ENCODE measurements at regions not wholly inside any gene's neighbourhood (a gene's known extent, or its start where the extent isn't known, plus 50 kb on each side); places are given as distances from the start of the nearest gene placed in this dataset.

DNA sequence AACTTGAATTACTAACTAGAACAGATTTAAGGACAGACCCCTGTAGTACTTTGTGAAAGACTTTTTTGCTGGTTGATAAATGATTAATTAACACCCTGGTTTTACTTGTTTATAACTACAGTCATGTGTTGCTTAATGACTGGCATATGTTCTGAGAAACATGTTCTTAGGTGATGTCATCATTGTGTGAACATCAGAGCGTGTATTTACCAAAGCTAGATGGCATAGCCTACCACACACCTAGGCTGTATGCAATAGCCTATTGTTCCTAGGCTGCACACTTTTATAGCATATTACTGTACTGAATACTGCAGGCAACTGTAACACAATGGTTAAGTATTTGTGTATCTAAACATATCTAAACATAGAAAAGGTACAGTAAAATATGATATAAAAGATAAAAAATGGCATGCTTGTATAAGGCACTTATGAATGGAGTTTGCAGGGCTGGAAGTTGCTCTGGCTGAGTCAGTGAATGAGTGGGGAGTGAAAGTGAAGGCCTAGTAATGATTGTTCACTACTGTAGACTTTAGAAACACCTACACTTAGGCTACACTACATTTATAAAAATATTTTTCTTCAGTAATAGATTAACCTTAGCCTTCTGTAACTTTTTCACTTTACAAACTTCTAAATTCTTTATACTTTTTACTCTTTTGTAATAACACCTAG, 260.3 kb downstream of the KCNRG start:
- TF ChIP-seq, protein P1, sequence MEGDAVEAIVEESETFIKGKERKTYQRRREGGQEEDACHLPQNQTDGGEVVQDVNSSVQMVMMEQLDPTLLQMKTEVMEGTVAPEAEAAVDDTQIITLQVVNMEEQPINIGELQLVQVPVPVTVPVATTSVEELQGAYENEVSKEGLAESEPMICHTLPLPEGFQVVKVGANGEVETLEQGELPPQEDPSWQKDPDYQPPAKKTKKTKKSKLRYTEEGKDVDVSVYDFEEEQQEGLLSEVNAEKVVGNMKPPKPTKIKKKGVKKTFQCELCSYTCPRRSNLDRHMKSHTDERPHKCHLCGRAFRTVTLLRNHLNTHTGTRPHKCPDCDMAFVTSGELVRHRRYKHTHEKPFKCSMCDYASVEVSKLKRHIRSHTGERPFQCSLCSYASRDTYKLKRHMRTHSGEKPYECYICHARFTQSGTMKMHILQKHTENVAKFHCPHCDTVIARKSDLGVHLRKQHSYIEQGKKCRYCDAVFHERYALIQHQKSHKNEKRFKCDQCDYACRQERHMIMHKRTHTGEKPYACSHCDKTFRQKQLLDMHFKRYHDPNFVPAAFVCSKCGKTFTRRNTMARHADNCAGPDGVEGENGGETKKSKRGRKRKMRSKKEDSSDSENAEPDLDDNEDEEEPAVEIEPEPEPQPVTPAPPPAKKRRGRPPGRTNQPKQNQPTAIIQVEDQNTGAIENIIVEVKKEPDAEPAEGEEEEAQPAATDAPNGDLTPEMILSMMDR (IDR thresholded peaks at IDR 0.05): no peak
- TF ChIP-seq POLR2A (IDR thresholded peaks at IDR 0.05): no peak
- H3K4me3 ChIP-seq (ENCODE audit: low read depth, poor library complexity, severe bottlenecking): no peak overlapping the region
- intact Hi-C loops (cut with DNase I; ENCODE audit: low total_unique reads): no loop called here
- WGBS, 2 donors: 49 to 55% methylated on average over 1 of the region's 1 CpG
- DNase-seq (ENCODE audit: low spot score in 2 of 2): no peak

DNA sequence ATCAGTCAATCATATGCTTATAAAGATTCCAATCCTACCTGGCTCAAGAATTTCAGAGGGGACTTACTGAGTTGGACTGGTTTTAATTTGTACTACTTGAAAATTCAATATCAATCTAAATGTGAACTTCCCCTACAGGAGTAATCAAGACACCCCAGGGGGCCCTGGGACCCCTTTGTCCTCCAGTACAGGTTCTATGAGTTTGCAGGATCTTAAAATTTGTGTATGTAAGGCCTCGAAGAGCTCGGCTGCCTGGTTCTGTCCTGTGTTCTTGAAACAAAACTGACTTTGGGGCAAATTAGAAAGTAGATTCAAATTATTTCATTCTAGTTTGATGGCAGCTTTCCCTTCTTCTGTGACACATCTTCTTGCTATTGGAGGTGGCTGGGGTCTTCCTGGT, 261.3 kb downstream of the KCNRG start:
- intact Hi-C loops (cut with DNase I; ENCODE audit: low total_unique reads): no loop called here
- no peak for DNase-seq (ENCODE audit: low spot score in 2 of 2)
- H3K4me3 ChIP-seq (ENCODE audit: low read depth, poor library complexity, severe bottlenecking): no peak overlapping the region
- TF ChIP-seq POLR2A (IDR thresholded peaks at IDR 0.05): no peak
- TF ChIP-seq, protein P1 (IDR thresholded peaks at IDR 0.05): no peak
- 92 to 97% methylated on average over 2 of the region's 2 CpGs for WGBS, 2 donors

DNA sequence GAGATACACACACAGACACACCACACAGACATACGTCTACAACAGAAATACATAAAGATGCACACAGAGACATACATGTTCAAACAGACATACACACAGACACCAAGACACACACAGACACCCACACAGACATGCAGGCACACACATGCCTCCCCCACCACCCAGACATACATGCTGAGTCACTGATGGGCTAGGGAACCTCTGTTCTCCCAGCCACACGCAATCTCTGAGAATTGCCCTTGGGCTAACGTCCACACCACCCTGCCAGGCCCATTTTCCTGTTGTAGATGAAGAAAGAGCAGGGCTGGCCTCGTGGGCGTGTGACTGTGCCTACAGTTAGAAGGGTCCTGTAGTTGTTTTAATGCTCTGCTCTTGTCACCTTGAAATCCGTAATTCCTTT, 261.9 kb downstream of the KCNRG start:
- no peak for DNase-seq (ENCODE audit: low spot score in 2 of 2)
- TF ChIP-seq, protein P1 (IDR thresholded peaks at IDR 0.05): no peak
- TF ChIP-seq POLR2A (IDR thresholded peaks at IDR 0.05): no peak
- intact Hi-C loops (cut with DNase I; ENCODE audit: low total_unique reads): no loop called here
- H3K4me3 ChIP-seq (ENCODE audit: low read depth, poor library complexity, severe bottlenecking): no peak overlapping the region
- WGBS, 2 donors: 84 to 87% methylated on average over 6 of the region's 6 CpGs

DNA sequence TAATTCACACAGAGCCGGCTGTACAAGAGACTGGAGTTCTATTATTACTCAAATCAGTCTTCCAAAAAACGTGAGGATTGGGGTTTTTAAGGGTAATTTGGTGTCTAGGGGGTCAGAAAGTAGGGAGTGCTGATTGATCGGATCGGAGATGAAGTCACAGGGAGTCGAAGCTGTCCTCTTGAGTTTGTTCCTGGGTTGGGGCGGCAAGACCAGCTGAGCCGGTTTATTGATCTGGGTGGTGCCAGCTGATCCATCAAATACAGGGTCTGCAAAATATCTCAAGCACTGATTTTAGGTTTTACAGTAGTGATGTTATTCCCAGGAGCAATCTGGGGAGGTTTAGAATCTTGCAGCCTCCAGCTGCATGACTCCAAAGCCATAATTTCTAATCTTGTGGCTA, 262.7 kb downstream of the KCNRG start:
- TF ChIP-seq POLR2A (IDR thresholded peaks at IDR 0.05): no peak
- TF ChIP-seq, protein P1 (IDR thresholded peaks at IDR 0.05): no peak
- intact Hi-C loops (cut with DNase I; ENCODE audit: low total_unique reads): no loop called here
- no peak overlapping the region for H3K4me3 ChIP-seq (ENCODE audit: low read depth, poor library complexity, severe bottlenecking)
- WGBS, 2 donors: 91 to 92% methylated on average over 7 of the region's 7 CpGs
- DNase-seq (ENCODE audit: low spot score in 2 of 2): no peak

DNA sequence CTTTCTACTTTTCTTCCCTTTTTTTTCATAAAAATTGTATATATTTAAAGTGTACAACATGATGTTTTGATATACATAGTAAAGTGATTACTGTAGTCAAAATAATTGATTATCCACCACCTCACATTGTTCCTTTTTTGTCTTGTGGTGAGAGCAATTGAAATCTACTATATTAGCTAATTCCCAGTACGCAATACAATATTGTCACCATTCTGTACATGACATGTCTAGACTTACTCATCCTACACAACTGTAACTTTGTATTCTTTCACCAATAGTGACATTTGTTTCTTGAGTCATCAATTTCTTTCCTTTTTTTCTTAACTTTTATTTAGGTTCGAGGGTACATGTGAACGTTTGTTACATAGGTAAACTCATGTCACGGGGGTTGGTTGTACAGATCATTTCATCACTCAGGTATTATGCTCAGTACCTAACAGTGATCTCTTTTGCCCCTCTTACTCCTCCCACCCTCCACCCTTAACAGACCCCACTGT, 265.2 kb downstream of the KCNRG start:
- intact Hi-C loops (cut with DNase I; ENCODE audit: low total_unique reads): no loop called here
- DNase-seq (ENCODE audit: low spot score in 2 of 2): no peak
- WGBS, 2 donors: 96 to 98% methylated on average over 4 of the region's 4 CpGs
- H3K4me3 ChIP-seq (ENCODE audit: low read depth, poor library complexity, severe bottlenecking): no peak overlapping the region
- no peak for TF ChIP-seq POLR2A (IDR thresholded peaks at IDR 0.05)
- TF ChIP-seq, protein P1 (IDR thresholded peaks at IDR 0.05): no peak

DNA sequence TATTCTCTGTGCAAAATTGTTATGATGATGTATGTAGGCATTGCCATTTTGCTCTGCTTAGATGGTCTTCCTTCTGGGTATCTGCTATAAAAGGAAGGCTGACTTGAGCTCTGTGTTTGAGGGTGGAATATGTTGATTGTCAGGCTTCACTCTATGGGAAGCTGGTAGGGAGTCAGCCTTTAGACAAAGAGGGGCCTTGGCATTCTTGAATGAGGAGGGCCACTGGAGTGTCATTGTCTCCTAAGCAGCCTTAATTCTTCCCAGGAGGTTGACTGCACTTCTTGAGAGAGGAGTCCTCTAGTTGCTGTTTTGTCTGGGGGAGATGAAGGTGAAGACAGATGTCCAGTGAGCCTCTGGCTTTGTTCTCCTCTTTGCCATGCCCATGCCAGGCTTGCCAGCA, 266.8 kb downstream of the KCNRG start:
- no peak for DNase-seq (ENCODE audit: low spot score in 2 of 2)
- no peak overlapping the region for H3K4me3 ChIP-seq (ENCODE audit: low read depth, poor library complexity, severe bottlenecking)
- TF ChIP-seq, protein P1 (IDR thresholded peaks at IDR 0.05): no peak
- no peak for TF ChIP-seq POLR2A (IDR thresholded peaks at IDR 0.05)
- intact Hi-C loops (cut with DNase I; ENCODE audit: low total_unique reads): no loop called here

Measured in lower leg skin (tissue), 4 donors.